ENCODE measurements at regions not wholly inside any gene's neighbourhood (a gene's known extent, or its start where the extent isn't known, plus 50 kb on each side); places are given as distances from the start of the nearest gene placed in this dataset.

DNA sequence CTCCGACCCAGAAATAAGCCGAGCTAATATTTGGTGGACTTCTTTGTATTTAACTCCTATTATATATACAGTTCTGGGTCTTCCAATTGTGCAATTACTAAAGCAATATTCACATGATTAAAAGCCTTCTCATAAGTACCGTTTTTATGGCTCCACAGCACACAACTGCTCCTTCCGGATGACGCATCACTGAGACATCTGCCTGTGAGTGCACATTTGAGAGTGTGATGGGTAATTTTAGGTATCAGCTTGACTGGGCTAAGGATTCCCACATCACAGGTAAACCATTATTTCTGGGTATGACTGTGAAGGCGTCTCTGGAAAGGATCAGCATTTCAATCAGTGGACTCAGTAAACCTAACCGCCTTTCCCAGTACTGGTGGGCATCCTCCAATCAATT, 77.5 kb upstream of the SYK start:
- TF ChIP-seq POLR2A (IDR thresholded peaks at IDR 0.05; ENCODE audit: extremely low read depth, insufficient read length) (no peak), MYC (IDR thresholded peaks at IDR 0.05; ENCODE audit: low read depth, low read length) (no peak)
- TF ChIP-seq, protein P1, sequence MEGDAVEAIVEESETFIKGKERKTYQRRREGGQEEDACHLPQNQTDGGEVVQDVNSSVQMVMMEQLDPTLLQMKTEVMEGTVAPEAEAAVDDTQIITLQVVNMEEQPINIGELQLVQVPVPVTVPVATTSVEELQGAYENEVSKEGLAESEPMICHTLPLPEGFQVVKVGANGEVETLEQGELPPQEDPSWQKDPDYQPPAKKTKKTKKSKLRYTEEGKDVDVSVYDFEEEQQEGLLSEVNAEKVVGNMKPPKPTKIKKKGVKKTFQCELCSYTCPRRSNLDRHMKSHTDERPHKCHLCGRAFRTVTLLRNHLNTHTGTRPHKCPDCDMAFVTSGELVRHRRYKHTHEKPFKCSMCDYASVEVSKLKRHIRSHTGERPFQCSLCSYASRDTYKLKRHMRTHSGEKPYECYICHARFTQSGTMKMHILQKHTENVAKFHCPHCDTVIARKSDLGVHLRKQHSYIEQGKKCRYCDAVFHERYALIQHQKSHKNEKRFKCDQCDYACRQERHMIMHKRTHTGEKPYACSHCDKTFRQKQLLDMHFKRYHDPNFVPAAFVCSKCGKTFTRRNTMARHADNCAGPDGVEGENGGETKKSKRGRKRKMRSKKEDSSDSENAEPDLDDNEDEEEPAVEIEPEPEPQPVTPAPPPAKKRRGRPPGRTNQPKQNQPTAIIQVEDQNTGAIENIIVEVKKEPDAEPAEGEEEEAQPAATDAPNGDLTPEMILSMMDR (IDR thresholded peaks at IDR 0.05; ENCODE audit: low read depth, low read length): no peak
- TF ChIP-seq, protein P2, sequence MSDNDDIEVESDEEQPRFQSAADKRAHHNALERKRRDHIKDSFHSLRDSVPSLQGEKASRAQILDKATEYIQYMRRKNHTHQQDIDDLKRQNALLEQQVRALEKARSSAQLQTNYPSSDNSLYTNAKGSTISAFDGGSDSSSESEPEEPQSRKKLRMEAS (IDR thresholded peaks at IDR 0.05; ENCODE audit: low read depth, low read length): no peak
